Neuronal stem cell (in vitro differentiated cells): ENCODE measurements at regions not wholly inside any gene's neighbourhood (a gene's known extent, or its start where the extent isn't known, plus 50 kb on each side); places are given as distances from the start of the nearest gene placed in this dataset.

ENCODE experiments used
- DNase-seq: peaks from one replicate; pipeline ENCODE4 v3.0.0-alpha.2; 2013; ENCODE audit warnings: low spot score
- H2AFZ ChIP-seq: one replicate; pipeline ENCODE4 v1.6.1; 2013; ENCODE audit warnings: mild to moderate bottlenecking, low read length, inconsistent platforms
- H2AK5ac ChIP-seq: 2 replicates; pipeline ENCODE4 v1.6.1; 2013; ENCODE audit warnings: low read depth, mild to moderate bottlenecking, inconsistent platforms, low read length, moderate library complexity, mixed read lengths
- H2BK120ac ChIP-seq: 2 replicates; pipeline ENCODE4 v1.6.1; 2013; ENCODE audit warnings: low read depth, mild to moderate bottlenecking, inconsistent platforms, low read length, moderate library complexity, mixed read lengths
- H2BK12ac ChIP-seq: one replicate; pipeline ENCODE4 v1.6.1; 2013; ENCODE audit warnings: low read length, inconsistent platforms
- H2BK15ac ChIP-seq: 2 replicates; pipeline ENCODE4 v1.6.1; 2013; ENCODE audit warnings: mild to moderate bottlenecking, low read length, inconsistent platforms, mixed read lengths
- H2BK5ac ChIP-seq: one replicate; pipeline ENCODE4 v1.6.1; 2013; ENCODE audit warnings: inconsistent platforms, mild to moderate bottlenecking, low read length, moderate library complexity
- H3K14ac ChIP-seq: one replicate; pipeline ENCODE4 v1.6.1; 2013; ENCODE audit warnings: low read length, inconsistent platforms
- H3K18ac ChIP-seq: 2 replicates; pipeline ENCODE4 v1.6.1; 2013; ENCODE audit warnings: low read length, inconsistent platforms
- H3K23ac ChIP-seq: 2 replicates; pipeline ENCODE4 v1.6.1; 2013; ENCODE audit warnings: low read depth, mild to moderate bottlenecking, mixed read lengths, low read length, inconsistent platforms; ENCODE audit not compliant: poor library complexity
- H3K27ac ChIP-seq: replicated peaks from 3 replicates; pipeline ENCODE4 v1.5.1; 2013; ENCODE audit warnings: low read length, inconsistent platforms
- H3K27me3 ChIP-seq, 3 experiments: 2 replicates each; pipeline ENCODE4 v1.6.1; 2013; ENCODE audit warnings: low read length in 3 of 3, mild to moderate bottlenecking in 2 of 3, inconsistent platforms in 1 of 3, low read depth in 1 of 3, mixed read lengths in 1 of 3, moderate library complexity in 1 of 3; ENCODE audit not compliant: control insufficient read depth in 3 of 3, insufficient read depth in 3 of 3
- H3K36me3 ChIP-seq, 2 donors: replicated peaks in 1 of 2; 2 replicates each; pipeline ENCODE4 v1.6.1; 2013; ENCODE audit warnings: low read length in 2 of 2; ENCODE audit not compliant: control insufficient read depth in 2 of 2, insufficient read depth in 2 of 2
- H3K4ac ChIP-seq: 2 replicates; pipeline ENCODE4 v1.6.1; 2013; ENCODE audit warnings: inconsistent platforms, mild to moderate bottlenecking, low read length, moderate library complexity
- H3K4me1 ChIP-seq, 2 donors: 1 replicate in 1 of 2; 2 replicates in 1 of 2; pipeline ENCODE4 v1.6.1; 2013; ENCODE audit warnings: low read length in 2 of 2, low read depth in 1 of 2; ENCODE audit not compliant: control insufficient read depth in 2 of 2, insufficient read depth in 1 of 2
- H3K4me2 ChIP-seq: one replicate; pipeline ENCODE4 v1.6.1; 2013; ENCODE audit warnings: mild to moderate bottlenecking, low read length, inconsistent platforms; ENCODE audit not compliant: insufficient read depth, poor library complexity, severe bottlenecking
- H3K4me3 ChIP-seq, 2 donors: 2 replicates each; pipeline ENCODE4 v1.5.1; 2013; ENCODE audit warnings: low read length in 2 of 2, mild to moderate bottlenecking in 2 of 2, inconsistent platforms in 1 of 2, moderate library complexity in 1 of 2
- H3K79me1 ChIP-seq: one replicate; pipeline ENCODE4 v1.6.1; 2013; ENCODE audit warnings: low read depth, mild to moderate bottlenecking, inconsistent platforms, low read length, moderate library complexity
- H3K9ac ChIP-seq: one replicate; pipeline ENCODE4 v1.6.1; 2013; ENCODE audit warnings: mild to moderate bottlenecking, low read depth, low read length, inconsistent platforms; ENCODE audit not compliant: poor library complexity
- H3K9me3 ChIP-seq, 2 donors: replicated peaks in 1 of 2; 2 replicates each; pipeline versions ENCODE3 to v1.6.1; 2013; ENCODE audit warnings: low read length in 2 of 2, mild to moderate bottlenecking in 2 of 2, inconsistent platforms in 1 of 2, low read depth in 1 of 2, mixed read lengths in 1 of 2, moderate library complexity in 1 of 2; ENCODE audit not compliant: control insufficient read depth in 2 of 2, insufficient read depth in 1 of 2
- H4K8ac ChIP-seq: one replicate; pipeline ENCODE4 v1.6.1; 2013; ENCODE audit warnings: low read depth, mild to moderate bottlenecking, inconsistent platforms, low read length, moderate library complexity
- H4K91ac ChIP-seq: one replicate; pipeline ENCODE4 v1.6.1; 2013; ENCODE audit warnings: low read length, low read depth, mild to moderate bottlenecking, inconsistent platforms; ENCODE audit not compliant: poor library complexity
- WGBS, 2 donors: extraction: QIAGEN DNeasy Blood & Tissue Kit; methylation state at CpG; one replicate each; pipeline ENCODE4 v1.1.7; 2013; ENCODE audit warnings: missing lambda C conversion rate in 2 of 2, mixed read lengths in 1 of 2; ENCODE audit not compliant: insufficient read length in 2 of 2, insufficient replicate concordance in 1 of 2; ENCODE audit errors: extremely low coverage in 2 of 2; 5-methylcytosine and 5-hydroxymethylcytosine counted together

DNA sequence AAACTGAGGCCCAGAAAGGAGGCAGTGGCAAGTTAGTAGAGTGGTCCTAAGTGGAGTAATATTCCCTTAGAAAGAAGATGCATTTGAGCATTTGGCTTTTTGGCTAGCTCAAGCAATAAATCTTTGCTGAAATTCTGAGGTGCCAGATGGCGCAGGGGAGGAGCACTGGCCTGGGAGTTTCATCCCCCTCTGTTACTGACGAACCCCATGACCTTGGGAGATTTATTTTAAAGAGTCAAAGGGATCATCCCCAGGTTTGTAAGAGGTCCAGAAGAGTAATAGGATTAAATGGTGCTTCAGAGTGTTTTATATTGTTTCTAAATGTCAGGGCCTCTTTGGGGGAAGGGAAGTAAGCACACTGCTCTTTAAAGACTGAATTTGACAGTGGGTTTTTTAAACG lies 85.1 kb upstream of the PIAS1 start:
- H3K4ac ChIP-seq: no peak overlapping the region
- H3K9ac ChIP-seq: no peak overlapping the region
- DNase-seq: no peak
- no peak overlapping the region for H3K27ac ChIP-seq
- peaks cover 13% of the 10 kb centered on the region in 2 donors for H3K4me1 ChIP-seq
- H2BK15ac ChIP-seq: no peak overlapping the region
- no peak overlapping the region for H2BK120ac ChIP-seq
- H2AK5ac ChIP-seq: no peak overlapping the region
- no peaks in the 10 kb centered on the region for H3K27me3 ChIP-seq
- H2AFZ ChIP-seq: peak overlapping the region; percentile 94
- WGBS, 2 donors: no CpG with 5 or more reads among the region's 3 CpGs
- H3K79me1 ChIP-seq: no peaks in the 10 kb centered on the region
- no peak overlapping the region for H3K4me2 ChIP-seq
- no peak overlapping the region for H2BK12ac ChIP-seq
- no peak overlapping the region for H3K23ac ChIP-seq
- no peak overlapping the region for H3K18ac ChIP-seq
- no peak overlapping the region for H4K91ac ChIP-seq
- no peak overlapping the region for H2BK5ac ChIP-seq
- H3K36me3 ChIP-seq: no peaks in the 10 kb centered on the region
- H4K8ac ChIP-seq: no peak overlapping the region
- H3K14ac ChIP-seq: no peak overlapping the region
- no peaks in the 10 kb centered on the region for H3K9me3 ChIP-seq
- H3K4me3 ChIP-seq: no peak overlapping the region

GRCh38 chr15:67969892-67970291 lies 84.2 kb upstream of the PIAS1 start:
- Histone ChIP-seq H3K79me1 (no peaks in the 10 kb centered on the region), H3K14ac (no peak overlapping the region), H3K18ac (no peak overlapping the region), H2BK120ac (no peak overlapping the region), H3K4me1 (peaks cover 13% of the 10 kb centered on the region in 2 donors), H3K9me3 (no peaks in the 10 kb centered on the region), H4K8ac (no peak overlapping the region), H3K27ac (no peak overlapping the region), H3K36me3 (no peaks in the 10 kb centered on the region), H2AFZ (no peak overlapping the region), H2AK5ac (no peak overlapping the region), H3K27me3 (no peaks in the 10 kb centered on the region), H3K4ac (no peak overlapping the region), H3K23ac (no peak overlapping the region), H4K91ac (no peak overlapping the region), H2BK5ac (no peak overlapping the region), H3K4me3 (no peak overlapping the region), H2BK12ac (no peak overlapping the region), H3K4me2 (no peak overlapping the region), H3K9ac (no peak overlapping the region), H2BK15ac (no peak overlapping the region)
- no CpG with 5 or more reads among the region's 3 CpGs for WGBS, 2 donors
- no peak for DNase-seq

DNA sequence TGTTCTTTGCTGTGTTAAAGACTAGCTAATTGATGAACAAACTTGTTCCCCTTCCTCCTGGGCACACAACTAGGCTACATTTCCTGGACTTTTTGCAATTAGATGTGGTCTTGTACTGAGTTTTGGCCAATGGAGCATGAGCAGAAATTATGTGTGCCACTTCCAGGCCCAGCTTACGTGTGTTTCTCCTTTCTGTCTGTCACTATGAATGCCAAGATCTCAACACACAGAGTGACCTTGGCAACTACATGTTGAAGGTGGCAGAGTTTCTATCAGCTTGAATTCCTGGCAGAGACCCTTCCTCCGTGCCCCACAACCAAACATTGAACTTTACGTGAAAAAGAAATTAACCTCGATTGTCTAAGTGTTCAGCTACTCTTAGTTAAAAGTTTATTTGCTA lies 81.7 kb upstream of the PIAS1 start:
- H3K23ac ChIP-seq: no peak overlapping the region
- H2BK12ac ChIP-seq: no peak overlapping the region

DNA sequence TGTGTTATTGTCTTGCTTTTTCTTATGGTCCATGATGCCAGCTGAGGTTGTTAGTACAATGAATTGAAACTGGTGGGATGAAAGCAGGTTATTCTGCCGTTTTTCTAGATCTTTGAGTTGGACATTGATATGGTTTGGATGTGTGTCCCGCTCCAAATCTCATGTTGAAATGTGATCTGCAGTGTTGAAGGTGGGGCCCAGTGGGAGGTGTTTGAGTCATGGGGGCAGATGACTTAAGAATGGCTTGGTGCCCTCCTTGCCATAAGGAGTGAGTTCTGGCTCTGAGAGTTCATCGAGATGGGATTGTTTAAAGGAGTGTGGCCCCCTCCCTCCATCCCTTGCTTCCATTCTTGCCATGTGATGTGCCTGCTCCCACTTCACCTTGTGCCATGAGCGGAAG lies 80.3 kb upstream of the PIAS1 start:
- Histone ChIP-seq H3K18ac (peak overlapping the region; percentile 60), H3K14ac (no peak overlapping the region), H3K23ac (no peak overlapping the region), H3K79me1 (no peaks in the 10 kb centered on the region), H3K27ac (no peak overlapping the region), H2AK5ac (no peak overlapping the region), H3K4me3 (no peak overlapping the region), H4K91ac (no peak overlapping the region), H2BK5ac (no peak overlapping the region), H3K9me3 (peaks cover 0 to 8% of the 10 kb centered on the region in 2 donors), H3K9ac (no peak overlapping the region), H2BK120ac (no peak overlapping the region), H3K4ac (no peak overlapping the region), H2BK12ac (no peak overlapping the region), H2BK15ac (no peak overlapping the region), H4K8ac (no peak overlapping the region), H3K36me3 (no peaks in the 10 kb centered on the region), H3K27me3 (no peaks in the 10 kb centered on the region), H3K4me1 (peaks cover 1% of the 10 kb centered on the region in 2 donors), H3K4me2 (no peak overlapping the region), H2AFZ (no peak overlapping the region)
- no CpG with 5 or more reads among the region's 4 CpGs for WGBS, 2 donors
- DNase-seq: no peak

More for the DNA sequence above, 81.7 kb upstream of the PIAS1 start:
- DNase-seq: no peak
- Histone ChIP-seq H3K4me2 (no peak overlapping the region), H4K91ac (no peak overlapping the region), H3K9ac (no peak overlapping the region), H2AK5ac (no peak overlapping the region), H3K14ac (no peak overlapping the region), H3K4me1 (peaks cover 12% of the 10 kb centered on the region in 2 donors), H3K4ac (no peak overlapping the region), H3K36me3 (no peaks in the 10 kb centered on the region), H3K18ac (no peak overlapping the region), H3K9me3 (peaks cover 0 to 2% of the 10 kb centered on the region in 2 donors), H2BK120ac (no peak overlapping the region), H2BK5ac (no peak overlapping the region), H3K79me1 (no peaks in the 10 kb centered on the region), H2AFZ (no peak overlapping the region), H4K8ac (no peak overlapping the region), H3K27ac (no peak overlapping the region), H3K27me3 (no peaks in the 10 kb centered on the region), H3K4me3 (no peak overlapping the region), H2BK15ac (no peak overlapping the region)
- no CpG with 5 or more reads among the region's 4 CpGs for WGBS, 2 donors
